HepG2 (cell line): ENCODE measurements at regions not wholly inside any gene's neighbourhood (a gene's known extent, or its start where the extent isn't known, plus 50 kb on each side); places are given as distances from the start of the nearest gene placed in this dataset.
"Not testable (repeated sequence)": the region's sequence is repeated elsewhere in the genome, so short reads cannot be mapped to it uniquely, and the experiment has no call there.

Source experiments
- ATAC-seq: fragments of 200-7000 bp; cut with Tn5 transposase; 3 replicates; pipeline ENCODE4 v1.9.1; 2020; ENCODE audit warnings: mild to moderate bottlenecking, moderate library complexity
- BruUV-seq: library from RNA; stranded (reverse); fragments of 400-500 nt; replicated peaks from 2 replicates; lab custom pipeline; 2021; lab: Mats Ljungman, UMichigan
- CTCF ChIA-PET: fragments of 300-600 bp; formaldehyde crosslinking; extraction: SDS; loops from one replicate; lab custom pipeline; 2021; ENCODE audit warnings: low total read pairs, inconsistent platforms, low intra/inter-chr PET ratio; lab: Yijun Ruan, JAX
- POLR2A ChIA-PET: fragments of 350-600 bp; sonication (Branson Sonifier 250); formaldehyde crosslinking; loops from one replicate; lab custom pipeline; 2020; ENCODE audit warnings: antibody characterized with exemption, inconsistent platforms; lab: Yijun Ruan, JAX
- DNase-seq: peaks from one replicate; pipeline ENCODE4 v3.0.0-alpha.2; 2015; ENCODE audit warnings: low spot score
- FAIRE-seq: peaks from 3 replicates; lab custom pipeline; 2011; peaks lifted over from hg19 to GRCh38; lab: Jason Lieb, UNC
- H2AFZ ChIP-seq: one replicate; pipeline ENCODE4 v1.6.1; 2011; ENCODE audit warnings: low read length, inconsistent platforms
- H3K27ac ChIP-seq: fragments of 300-600 bp; 3 replicates; pipeline ENCODE4 v1.8.0; 2011; ENCODE audit warnings: mixed run types, mild to moderate bottlenecking, mixed read lengths, low read length, inconsistent platforms; ENCODE audit not compliant: insufficient read depth; ENCODE audit errors: extremely low read length
- H3K27me3 ChIP-seq, 2 experiments: fragments of 200-600 bp in 1 of 2; 2 replicates in 1 of 2; 3 replicates in 1 of 2; pipeline versions ENCODE4 v1.6.0 to v1.8.0; 2011; ENCODE audit warnings: low read length in 2 of 2, mild to moderate bottlenecking in 2 of 2, moderate library complexity in 2 of 2, inconsistent platforms in 1 of 2; ENCODE audit not compliant: insufficient read depth in 2 of 2, control insufficient read depth in 1 of 2
- H3K36me3 ChIP-seq, 2 experiments: fragments of 200-600 bp in 1 of 2; replicated peaks in 1 of 2; 2 replicates in 1 of 2; 3 replicates in 1 of 2; pipeline versions ENCODE4 v1.5.1 to v1.8.0; 2011; ENCODE audit warnings: low read length in 2 of 2, inconsistent platforms in 1 of 2; ENCODE audit not compliant: insufficient read depth in 2 of 2, control insufficient read depth in 1 of 2
- H3K4me1 ChIP-seq: 2 replicates; pipeline ENCODE4 v1.5.1; 2012; ENCODE audit warnings: low read length, inconsistent platforms; ENCODE audit not compliant: insufficient read depth
- H3K4me2 ChIP-seq: 2 replicates; pipeline ENCODE4 v1.6.0; 2011; ENCODE audit warnings: low read depth, low read length, inconsistent platforms
- H3K4me3 ChIP-seq, 3 experiments: fragments of 200-600 bp in 1 of 3; sonication (generic), shearing (Covaris generic) in 1 of 3; replicated peaks in 1 of 3; 2 replicates each; pipeline ENCODE4 v1.5.1; 2011 to 2016; ENCODE audit warnings: low read length in 3 of 3, inconsistent platforms in 2 of 3, low read depth in 2 of 3, mild to moderate bottlenecking in 2 of 3, control low read depth in 1 of 3, mixed read lengths in 1 of 3; ENCODE audit not compliant: insufficient read depth in 1 of 3
- H3K79me2 ChIP-seq: one replicate; pipeline ENCODE4 v1.6.1; 2011; ENCODE audit warnings: low read length, inconsistent platforms; ENCODE audit not compliant: insufficient read depth
- H3K9ac ChIP-seq: 2 replicates; pipeline ENCODE4 v1.6.0; 2011; ENCODE audit warnings: mild to moderate bottlenecking, low read depth, low read length, inconsistent platforms; ENCODE audit not compliant: insufficient read depth
- H3K9me3 ChIP-seq: 2 replicates; pipeline ENCODE4 v1.5.1; 2012; ENCODE audit warnings: mild to moderate bottlenecking, low read length
- H4K20me1 ChIP-seq: 2 replicates; pipeline ENCODE4 v1.6.0; 2011; ENCODE audit warnings: inconsistent platforms, mild to moderate bottlenecking, low read length, moderate library complexity; ENCODE audit not compliant: insufficient read depth
- WGBS: methylation state at CpG from one replicate; pipeline ENCODE4 v1.1.6; 2017; ENCODE audit warnings: low lambda C conversion rate; 5-methylcytosine and 5-hydroxymethylcytosine counted together
- in situ Hi-C: cut with HindIII; loops from 2 replicates; pipeline ENCODE4 v1.10.0; 2017; ENCODE audit warnings: low pct_unique_long_range_greater_than_20kb; ENCODE audit not compliant: extremely low pct_ligation_motif_present
- intact Hi-C: fragments of 100-400 bp; cut with micrococcal nuclease; formaldehyde crosslinking; loops from one replicate; pipeline ENCODE4 v1.10.0; 2022; ENCODE audit not compliant: unreplicated experiment
- TF ChIP-seq, protein P1 (sequence below): fragments of 450-650 bp; IDR thresholded peaks from 2 replicates; pipeline ENCODE4 v1.6.1; 2016
- TF ChIP-seq, protein P2 (sequence below), 2 experiments: IDR thresholded peaks; 2 replicates each; pipeline ENCODE4 v1.6.1; 2011 to 2012; ENCODE audit warnings: low read length in 2 of 2, borderline replicate concordance in 1 of 2, low read depth in 1 of 2, mild to moderate bottlenecking in 1 of 2, moderate library complexity in 1 of 2

DNA sequence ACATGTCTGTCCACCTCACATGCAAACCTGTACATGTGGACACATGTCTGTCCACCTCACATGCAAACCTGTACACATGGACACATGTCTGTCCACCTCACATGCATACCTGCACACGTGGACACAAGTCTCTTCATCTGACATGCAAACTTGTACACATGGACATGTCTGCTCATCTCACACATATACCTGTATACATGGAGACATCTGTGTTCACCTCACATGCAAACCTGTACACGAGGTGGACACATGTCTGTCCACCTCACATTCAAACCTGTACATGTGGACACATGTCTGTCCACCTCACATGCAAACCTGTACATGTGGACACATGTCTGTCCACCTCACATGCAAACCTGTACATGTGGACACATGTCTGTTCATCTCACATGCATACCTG, 90.1 kb downstream of the OLFM1 start:
- DNase-seq, BruUV-seq, H3K9ac ChIP-seq, H3K36me3 ChIP-seq, H3K9me3 ChIP-seq, FAIRE-seq, H3K4me2 ChIP-seq, intact Hi-C loops, POLR2A ChIA-PET, H3K27ac ChIP-seq, in situ Hi-C loops, ATAC-seq, H3K79me2 ChIP-seq, H3K4me1 ChIP-seq, CTCF ChIA-PET, H3K4me3 ChIP-seq, H2AFZ ChIP-seq, H4K20me1 ChIP-seq: not testable (repeated sequence)
- TF ChIP-seq, protein P1, sequence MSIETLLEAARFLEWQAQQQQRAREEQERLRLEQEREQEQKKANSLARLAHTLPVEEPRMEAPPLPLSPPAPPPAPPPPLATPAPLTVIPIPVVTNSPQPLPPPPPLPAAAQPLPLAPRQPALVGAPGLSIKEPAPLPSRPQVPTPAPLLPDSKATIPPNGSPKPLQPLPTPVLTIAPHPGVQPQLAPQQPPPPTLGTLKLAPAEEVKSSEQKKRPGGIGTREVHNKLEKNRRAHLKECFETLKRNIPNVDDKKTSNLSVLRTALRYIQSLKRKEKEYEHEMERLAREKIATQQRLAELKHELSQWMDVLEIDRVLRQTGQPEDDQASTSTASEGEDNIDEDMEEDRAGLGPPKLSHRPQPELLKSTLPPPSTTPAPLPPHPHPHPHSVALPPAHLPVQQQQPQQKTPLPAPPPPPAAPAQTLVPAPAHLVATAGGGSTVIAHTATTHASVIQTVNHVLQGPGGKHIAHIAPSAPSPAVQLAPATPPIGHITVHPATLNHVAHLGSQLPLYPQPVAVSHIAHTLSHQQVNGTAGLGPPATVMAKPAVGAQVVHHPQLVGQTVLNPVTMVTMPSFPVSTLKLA, result peak; percentile 94
- H3K27me3 ChIP-seq, result peaks cover 10 to 55% of the 10 kb centered on the region in 2 experiments; a peak in 3 of 5 replicates
- 0% methylated on average over 1 of the region's 2 CpGs for WGBS

DNA sequence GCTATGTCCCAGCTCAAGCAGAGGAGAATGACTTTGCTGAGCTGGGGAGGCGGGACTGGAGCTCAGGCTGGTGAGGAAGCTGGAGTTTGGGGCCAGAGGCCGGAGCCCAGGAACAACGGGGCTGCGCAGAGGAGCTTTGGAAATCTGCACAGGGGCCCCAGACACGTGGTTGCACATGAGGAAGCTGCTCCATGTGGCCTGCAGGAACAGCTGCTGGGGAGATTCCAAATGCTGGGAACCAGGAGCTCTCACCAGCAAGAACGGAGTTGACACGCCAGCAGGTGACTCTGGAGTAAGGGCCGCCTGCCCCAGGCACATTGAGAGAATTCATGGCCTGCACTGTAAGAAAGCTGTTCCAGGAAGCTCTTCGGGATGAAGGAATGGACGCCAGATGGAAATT, 91.0 kb downstream of the OLFM1 start:
- BruUV-seq, result no TSS peak

More for the DNA sequence above, 91.0 kb downstream of the OLFM1 start:
- no peak overlapping the region for H3K4me2 ChIP-seq
- H3K4me1 ChIP-seq, result no peaks in the 10 kb centered on the region
- ChIA-PET POLR2A (no interaction called here), CTCF (no interaction called here)
- in situ Hi-C loops (no loop called here), intact Hi-C loops (no loop called here)
- H4K20me1 ChIP-seq, result no peaks in the 10 kb centered on the region
- H3K27me3 ChIP-seq, result peaks cover 13 to 52% of the 10 kb centered on the region in 2 experiments; a peak in 3 of 5 replicates
- DNase-seq, result no peak
- 3% methylated on average over 10 of the region's 10 CpGs for WGBS
- H3K4me3 ChIP-seq, result no peak overlapping the region
- no peaks in the 10 kb centered on the region for H3K79me2 ChIP-seq
- TF ChIP-seq, protein P2, sequence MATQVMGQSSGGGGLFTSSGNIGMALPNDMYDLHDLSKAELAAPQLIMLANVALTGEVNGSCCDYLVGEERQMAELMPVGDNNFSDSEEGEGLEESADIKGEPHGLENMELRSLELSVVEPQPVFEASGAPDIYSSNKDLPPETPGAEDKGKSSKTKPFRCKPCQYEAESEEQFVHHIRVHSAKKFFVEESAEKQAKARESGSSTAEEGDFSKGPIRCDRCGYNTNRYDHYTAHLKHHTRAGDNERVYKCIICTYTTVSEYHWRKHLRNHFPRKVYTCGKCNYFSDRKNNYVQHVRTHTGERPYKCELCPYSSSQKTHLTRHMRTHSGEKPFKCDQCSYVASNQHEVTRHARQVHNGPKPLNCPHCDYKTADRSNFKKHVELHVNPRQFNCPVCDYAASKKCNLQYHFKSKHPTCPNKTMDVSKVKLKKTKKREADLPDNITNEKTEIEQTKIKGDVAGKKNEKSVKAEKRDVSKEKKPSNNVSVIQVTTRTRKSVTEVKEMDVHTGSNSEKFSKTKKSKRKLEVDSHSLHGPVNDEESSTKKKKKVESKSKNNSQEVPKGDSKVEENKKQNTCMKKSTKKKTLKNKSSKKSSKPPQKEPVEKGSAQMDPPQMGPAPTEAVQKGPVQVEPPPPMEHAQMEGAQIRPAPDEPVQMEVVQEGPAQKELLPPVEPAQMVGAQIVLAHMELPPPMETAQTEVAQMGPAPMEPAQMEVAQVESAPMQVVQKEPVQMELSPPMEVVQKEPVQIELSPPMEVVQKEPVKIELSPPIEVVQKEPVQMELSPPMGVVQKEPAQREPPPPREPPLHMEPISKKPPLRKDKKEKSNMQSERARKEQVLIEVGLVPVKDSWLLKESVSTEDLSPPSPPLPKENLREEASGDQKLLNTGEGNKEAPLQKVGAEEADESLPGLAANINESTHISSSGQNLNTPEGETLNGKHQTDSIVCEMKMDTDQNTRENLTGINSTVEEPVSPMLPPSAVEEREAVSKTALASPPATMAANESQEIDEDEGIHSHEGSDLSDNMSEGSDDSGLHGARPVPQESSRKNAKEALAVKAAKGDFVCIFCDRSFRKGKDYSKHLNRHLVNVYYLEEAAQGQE (IDR thresholded peaks at IDR 0.05; ENCODE audit: borderline replicate concordance in 1 of 2, low read depth in 1 of 2, low read length in 2 of 2), result no peak
- TF ChIP-seq, protein P1, result peak; percentile 64
- FAIRE-seq, result no peak
- no peaks in the 10 kb centered on the region for H3K36me3 ChIP-seq
- H3K9me3 ChIP-seq, result no peaks in the 10 kb centered on the region
- H3K27ac ChIP-seq, result no peak overlapping the region
- no peak for ATAC-seq
- no peak overlapping the region for H3K9ac ChIP-seq
- H2AFZ ChIP-seq, result no peak overlapping the region
